D341Med (cell line): ENCODE measurements at regions not wholly inside any gene's neighbourhood (a gene's known extent, or its start where the extent isn't known, plus 50 kb on each side); places are given as distances from the start of the nearest gene placed in this dataset.
"Not testable (repeated sequence)": the region's sequence is repeated elsewhere in the genome, so short reads cannot be mapped to it uniquely, and the experiment has no call there.

Experiments
- DNase-seq: peaks from one replicate; pipeline ENCODE4 v3.0.0; 2012; ENCODE audit warnings: low spot score

GRCh38 chr18:4765401-4765800 is 310.3 kb upstream of the DLGAP1 start:
- peak; percentile 73 for DNase-seq

GRCh38 chr18:4762330-4762729 is 307.2 kb upstream of the DLGAP1 start:
- no peak for DNase-seq

- DNase-seq: no peak
These were observed 303.9 kb upstream of the DLGAP1 start for GRCh38 chr18:4758980-4759379.

GRCh38 chr18:4755848-4756247 is 300.7 kb upstream of the DLGAP1 start:
- DNase-seq: no peak

GRCh38 chr18:4753151-4753550 is 298.0 kb upstream of the DLGAP1 start:
- DNase-seq: not testable (repeated sequence)

- no peak for DNase-seq
These were observed 296.4 kb upstream of the DLGAP1 start for GRCh38 chr18:4751523-4751922.

- DNase-seq: no peak
These were observed 295.6 kb upstream of the DLGAP1 start for GRCh38 chr18:4750393-4751346.

GRCh38 chr18:4748975-4749374 is 293.9 kb upstream of the DLGAP1 start:
- DNase-seq: no peak

GRCh38 chr18:4734903-4735302 is 279.8 kb upstream of the DLGAP1 start:
- no peak for DNase-seq

- DNase-seq: no peak
These were observed 278.9 kb upstream of the DLGAP1 start for GRCh38 chr18:4734021-4734420.

GRCh38 chr18:4721545-4721944 is 266.4 kb upstream of the DLGAP1 start:
- no peak for DNase-seq

GRCh38 chr18:4720518-4720917 is 265.4 kb upstream of the DLGAP1 start:
- DNase-seq: no peak

- DNase-seq: no peak
These were observed 250.8 kb upstream of the DLGAP1 start for GRCh38 chr18:4705894-4706293.

GRCh38 chr18:4704781-4705180 is 249.7 kb upstream of the DLGAP1 start:
- no peak for DNase-seq

- no peak for DNase-seq
These were observed 236.7 kb upstream of the DLGAP1 start for GRCh38 chr18:4691836-4692235.

GRCh38 chr18:4678685-4679084 is 223.6 kb upstream of the DLGAP1 start:
- DNase-seq: not testable (repeated sequence)

GRCh38 chr18:4677006-4677405 is 221.9 kb upstream of the DLGAP1 start:
- no peak for DNase-seq

- DNase-seq: no peak
These were observed 217.1 kb upstream of the DLGAP1 start for GRCh38 chr18:4672162-4672561.

- DNase-seq: no peak
These were observed 203.7 kb upstream of the DLGAP1 start for GRCh38 chr18:4658804-4659203.

GRCh38 chr18:4653418-4653817 is 198.3 kb upstream of the DLGAP1 start:
- no peak for DNase-seq

- no peak for DNase-seq
These were observed 186.8 kb upstream of the DLGAP1 start for GRCh38 chr18:4641771-4642368.

- no peak for DNase-seq
These were observed 185.4 kb upstream of the DLGAP1 start for GRCh38 chr18:4640349-4641012.
